ENCODE measurements at regions not wholly inside any gene's neighbourhood (a gene's known extent, or its start where the extent isn't known, plus 50 kb on each side); places are given as distances from the start of the nearest gene placed in this dataset.
"Not testable (repeated sequence)": the region's sequence is repeated elsewhere in the genome, so short reads cannot be mapped to it uniquely, and the experiment has no call there.

DNA sequence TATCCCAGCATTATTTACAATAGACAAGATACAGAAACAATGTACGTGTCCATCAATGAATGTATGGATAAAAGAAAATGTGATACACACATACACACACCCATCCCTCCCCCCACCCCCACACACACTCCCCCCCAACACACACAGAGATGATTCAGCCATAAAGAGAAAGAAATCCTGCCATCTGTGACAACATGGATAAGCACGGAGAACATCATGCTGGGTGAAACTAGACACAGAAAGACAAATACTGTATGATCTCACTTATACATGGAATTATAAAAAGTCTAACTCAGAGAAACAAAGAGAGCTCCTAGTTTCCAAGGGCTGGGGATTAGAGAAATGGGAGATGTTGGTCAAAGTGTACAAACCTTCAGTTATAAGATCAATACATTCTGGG is 104.8 kb upstream of the LY86 start:
- no peak for DNase-seq

DNA sequence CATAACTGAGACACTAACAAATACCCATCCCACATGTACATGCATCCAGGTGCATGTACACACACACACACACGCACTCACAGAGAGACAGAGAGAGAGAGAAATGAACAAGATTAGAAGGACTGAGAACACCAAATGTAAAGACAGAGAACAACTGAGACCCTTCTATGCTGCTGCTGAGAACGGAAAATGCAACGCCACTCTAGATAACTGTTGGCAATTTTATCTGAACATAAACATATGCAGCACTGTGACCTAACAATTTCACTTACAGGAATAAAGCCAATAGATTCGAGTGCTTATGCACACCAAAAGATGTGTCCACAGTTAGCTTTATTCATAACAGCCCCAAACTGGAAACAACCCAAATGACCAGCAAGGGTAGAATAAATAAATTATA is 103.8 kb upstream of the LY86 start:
- no peak for DNase-seq

DNA sequence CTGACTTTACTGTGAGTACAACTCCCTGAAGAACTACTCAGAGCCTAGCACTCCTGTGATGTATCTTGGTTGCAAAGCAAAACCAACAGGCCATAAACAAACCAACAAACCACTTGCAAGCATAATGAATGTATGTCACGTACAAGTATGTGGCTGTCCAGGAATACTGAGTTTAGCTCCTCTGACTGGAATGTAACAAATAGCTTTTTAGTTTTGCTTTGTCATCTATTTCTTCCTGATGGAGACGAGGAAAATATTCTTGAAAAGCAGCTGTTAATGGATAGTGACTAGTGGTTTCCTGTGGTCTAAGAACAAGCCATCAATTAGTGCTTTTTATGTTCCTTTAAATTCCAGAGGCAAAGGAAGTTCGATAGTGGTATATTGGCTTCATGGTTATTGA is 101.9 kb upstream of the LY86 start:
- no peak for DNase-seq

DNA sequence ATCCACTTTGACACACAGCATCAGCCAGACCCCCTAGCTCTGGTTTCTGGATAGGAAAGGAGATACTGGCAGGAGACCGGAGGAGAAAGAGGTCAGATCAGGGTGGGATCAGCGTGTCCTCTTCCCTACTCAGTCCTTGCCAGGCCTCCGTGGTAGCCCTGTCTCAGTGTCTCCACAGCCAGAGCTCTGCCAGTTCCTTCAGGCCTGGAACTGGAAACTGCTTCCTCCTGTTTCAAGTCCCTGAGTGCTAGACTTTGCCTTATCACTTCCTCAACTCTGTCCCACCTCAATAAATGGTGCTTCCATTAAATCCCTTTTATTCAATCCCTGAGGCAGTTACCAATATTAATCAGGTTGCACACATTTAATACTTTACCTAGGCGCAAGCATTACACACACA is 96.8 kb upstream of the LY86 start:
- DNase-seq: no peak

- DNase-seq: no peak
Measured at GRCh38 chr6:6492675-6493074, 95.8 kb upstream of the LY86 start.

GRCh38 chr6:6494139-6494538 is 94.4 kb upstream of the LY86 start:
- not testable (repeated sequence) for DNase-seq

- DNase-seq: no peak
Measured at GRCh38 chr6:6494677-6495076, 93.8 kb upstream of the LY86 start.

GRCh38 chr6:6495851-6496250 is 92.7 kb upstream of the LY86 start:
- DNase-seq: no peak

DNA sequence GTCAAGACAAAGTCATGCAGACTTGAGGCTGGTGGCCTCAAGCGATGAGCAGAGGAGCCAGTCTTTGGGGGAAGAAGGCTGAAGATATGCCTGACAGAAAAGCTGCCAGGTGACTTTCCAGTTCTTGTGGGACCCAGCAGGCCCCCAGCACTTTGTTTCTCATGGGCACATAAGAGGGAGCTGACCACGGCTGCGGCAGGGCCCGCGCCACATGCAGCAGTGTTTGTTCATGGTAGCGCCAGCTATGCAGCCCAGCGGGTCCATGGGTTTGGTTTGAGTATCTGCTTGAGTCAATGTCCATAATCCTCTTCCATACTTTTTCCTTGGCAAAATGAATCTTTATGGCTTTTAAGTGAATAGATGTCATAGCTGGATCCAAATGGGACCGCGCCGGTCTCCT is 91.0 kb upstream of the LY86 start:
- no peak for DNase-seq

GRCh38 chr6:6497976-6498375 is 90.5 kb upstream of the LY86 start:
- DNase-seq: no peak

DNA sequence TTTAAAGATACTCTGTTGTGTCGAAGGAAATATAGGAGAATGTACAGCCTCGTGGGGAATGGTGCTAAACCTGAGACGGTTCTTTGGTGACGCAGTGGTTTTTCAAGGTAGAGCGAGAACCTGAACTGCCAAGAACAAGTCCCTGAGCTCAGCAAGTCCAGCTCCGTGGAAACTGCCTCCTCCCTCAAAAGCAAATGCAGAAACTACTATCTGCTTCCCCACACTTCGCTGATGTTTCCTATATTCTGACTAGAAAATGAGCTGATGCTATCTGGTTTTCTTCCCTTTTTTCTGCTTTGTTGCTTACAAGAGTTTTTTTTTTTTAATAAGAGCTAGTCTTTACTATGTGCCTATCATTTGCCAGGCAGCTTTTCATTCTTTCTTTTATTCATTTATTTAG is 85.3 kb upstream of the LY86 start:
- no peak for DNase-seq

- no peak for DNase-seq
Measured at GRCh38 chr6:6505111-6505510, 83.4 kb upstream of the LY86 start.

- no peak for DNase-seq
Measured at GRCh38 chr6:6508643-6509042, 79.9 kb upstream of the LY86 start.

DNA sequence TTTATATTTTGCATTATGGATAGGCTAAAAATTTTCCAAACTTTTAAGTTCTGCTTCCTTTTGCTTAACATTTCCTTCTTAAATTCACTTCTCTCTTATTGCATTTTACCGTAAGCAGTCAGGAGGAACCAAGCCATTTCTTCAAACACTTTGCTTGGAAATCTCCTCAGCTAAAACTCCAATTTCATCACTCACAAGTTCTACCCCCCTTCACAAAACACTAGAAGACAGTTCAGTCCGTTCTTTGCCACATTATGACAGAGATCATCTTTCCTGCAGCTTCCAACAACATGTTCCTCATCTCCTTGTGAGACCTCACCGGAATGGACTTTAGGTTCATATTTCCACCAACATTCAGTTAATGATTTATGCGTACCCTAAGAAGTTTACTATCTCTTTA is 79.2 kb upstream of the LY86 start:
- no peak for DNase-seq

DNA sequence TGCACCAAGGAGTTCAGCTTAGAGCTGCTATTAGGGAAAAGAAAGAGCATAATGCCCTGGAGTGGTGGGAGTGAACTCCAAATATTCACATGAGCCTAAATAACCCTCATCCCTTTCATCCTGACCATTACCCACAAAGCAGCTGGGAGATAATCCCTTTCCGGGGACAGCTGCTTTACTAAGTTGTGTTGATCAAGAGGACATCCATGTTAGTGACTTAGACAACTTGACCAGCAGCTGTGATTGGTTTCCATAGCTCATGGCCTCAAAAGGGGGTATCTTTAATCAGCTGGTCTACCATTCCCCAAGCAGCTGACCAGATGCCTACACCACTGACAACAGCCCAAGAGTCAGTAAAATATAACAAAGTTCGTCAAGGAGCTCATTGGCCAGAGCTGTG is 75.8 kb upstream of the LY86 start:
- no peak for DNase-seq

DNA sequence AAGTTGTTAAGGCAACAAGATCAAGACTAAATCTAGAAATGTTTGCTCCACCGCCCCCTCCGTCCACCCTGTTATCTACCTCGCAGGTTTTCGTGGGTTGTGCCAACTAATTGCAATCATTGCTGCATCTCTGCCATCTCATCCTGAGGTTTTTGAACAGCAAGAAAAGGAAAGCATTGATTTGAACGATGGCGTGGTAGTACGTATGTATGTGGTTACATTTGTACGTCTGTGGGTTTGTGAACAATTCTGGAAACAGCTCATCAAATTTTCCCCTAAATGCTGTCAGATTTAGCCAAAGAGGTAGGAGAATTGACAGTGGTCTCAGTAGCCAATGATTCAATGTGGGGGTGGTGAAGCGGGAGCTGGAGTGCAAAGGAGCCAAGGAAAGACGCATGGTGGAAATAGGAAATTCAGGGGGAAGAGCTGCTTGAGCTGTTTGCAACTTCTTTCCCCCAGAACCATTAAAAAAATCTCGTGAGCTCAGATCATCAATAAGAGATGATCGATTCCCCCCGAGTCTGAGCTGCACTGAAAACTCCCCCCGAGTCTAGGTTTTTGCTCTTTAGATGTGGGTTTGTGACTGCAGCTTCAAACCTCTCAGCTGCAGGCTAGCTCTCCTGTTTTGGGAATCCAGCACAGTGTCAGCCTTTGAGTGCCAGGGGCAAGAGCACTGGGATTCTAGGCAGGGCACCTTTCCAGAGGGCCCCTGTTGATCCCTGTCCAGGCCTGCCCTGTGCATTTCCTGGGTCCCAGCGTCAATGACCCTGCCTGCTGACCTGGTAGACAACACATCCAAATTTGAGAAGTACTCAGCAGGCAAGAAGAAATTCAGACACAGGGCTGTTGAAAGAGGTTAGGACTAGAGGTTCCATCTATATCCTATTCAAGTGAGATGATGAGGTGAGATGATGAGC is 72.6 kb upstream of the LY86 start:
- DNase-seq: peak; percentile 75

DNA sequence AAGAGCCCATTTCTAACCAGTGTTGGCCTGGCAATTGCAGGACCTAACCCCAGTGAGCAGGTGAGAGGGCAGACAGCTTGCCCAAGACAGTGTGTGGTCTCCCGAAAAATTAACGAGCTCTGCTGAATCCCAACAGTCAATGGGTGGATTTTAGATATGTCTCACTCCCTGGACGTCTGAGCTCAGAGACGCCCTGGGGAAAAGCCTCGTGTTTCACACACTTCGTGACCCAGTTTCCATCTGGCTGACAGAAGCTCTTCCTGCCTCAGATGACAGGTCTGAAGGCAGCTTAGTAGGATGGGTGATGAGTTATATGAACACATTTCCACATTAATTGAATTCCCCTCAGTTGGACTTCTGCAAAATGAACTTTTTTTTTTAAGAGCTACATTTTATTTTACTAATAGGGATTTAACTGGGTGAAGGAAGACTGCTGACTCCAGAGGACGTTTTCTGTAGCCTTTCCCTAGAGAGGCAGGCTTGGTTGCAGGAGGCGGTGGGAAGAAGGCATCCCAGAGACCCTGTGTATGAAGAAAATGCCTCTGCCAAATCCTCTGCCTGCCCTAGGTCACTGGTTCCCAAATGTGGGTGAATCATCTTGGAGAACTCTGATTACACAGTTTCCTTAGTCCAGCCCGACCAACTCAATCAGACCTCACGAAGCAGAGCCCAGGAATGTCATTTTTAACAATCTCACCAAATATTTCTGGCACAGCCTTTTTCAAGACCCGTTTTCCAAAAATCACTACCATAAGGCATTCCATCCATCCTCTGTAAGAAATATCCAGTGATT is 71.7 kb upstream of the LY86 start:
- peak; percentile 61 for DNase-seq

DNA sequence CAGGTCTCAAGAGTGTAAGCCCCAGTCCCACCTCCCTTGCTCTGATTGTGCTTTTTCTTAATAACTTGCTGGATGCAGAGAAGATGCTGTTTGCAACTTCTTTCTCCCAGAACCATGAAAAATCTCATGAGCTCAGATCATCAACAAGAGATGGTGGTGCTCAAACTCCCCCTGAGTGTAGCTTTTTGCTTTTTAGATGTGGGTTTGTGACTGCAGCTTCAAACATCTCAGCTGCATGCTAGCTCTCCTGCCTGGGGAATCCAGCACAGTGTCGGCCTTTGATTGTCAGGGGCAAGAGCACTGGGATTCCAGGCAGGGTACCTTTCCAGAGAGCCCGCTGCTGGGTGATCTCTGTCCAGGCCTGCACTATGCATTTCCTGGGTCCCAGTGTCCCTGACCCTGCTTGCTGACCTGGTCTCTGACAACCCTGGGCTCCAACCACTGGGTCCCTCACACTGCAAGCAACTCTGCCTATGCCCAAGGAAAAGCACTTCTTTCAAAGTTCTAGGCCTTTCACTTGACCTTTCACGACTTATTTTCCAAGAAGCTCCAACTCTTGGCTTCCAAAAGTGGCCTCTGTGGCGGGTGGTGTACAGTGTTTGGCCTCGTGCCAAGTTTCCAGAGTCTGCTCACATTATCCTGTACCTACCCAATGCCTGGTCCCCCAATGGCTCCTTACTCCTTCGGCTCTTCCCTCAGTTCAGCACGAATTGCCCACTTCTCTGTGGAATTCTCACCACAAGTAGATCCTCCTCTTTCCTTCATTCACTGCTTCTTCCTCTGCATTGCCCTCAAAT is 69.7 kb upstream of the LY86 start:
- DNase-seq: no peak

DNA sequence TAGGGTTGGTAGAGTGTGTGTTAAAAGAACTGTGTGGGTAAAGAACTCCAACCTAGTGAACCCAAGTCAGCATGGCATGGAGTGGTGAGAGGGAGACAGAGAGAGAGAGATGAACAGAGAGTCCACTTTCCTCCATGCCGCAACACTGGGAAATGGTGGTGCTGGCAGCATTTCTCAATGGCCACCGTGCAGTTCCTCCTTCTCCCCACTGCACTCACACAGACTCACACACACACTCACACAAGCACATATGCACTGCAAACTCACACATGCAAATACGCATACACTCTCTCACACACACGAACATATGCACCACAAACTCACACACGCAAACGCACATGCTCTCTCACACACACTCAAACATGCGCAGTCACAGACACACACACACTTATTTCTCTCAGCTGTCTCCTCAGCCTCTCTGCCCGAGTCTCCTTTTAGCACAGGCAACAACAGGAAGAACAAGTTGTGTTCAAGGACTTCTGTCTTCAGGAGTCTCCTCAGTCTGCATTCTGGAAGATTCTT is 66.5 kb upstream of the LY86 start:
- no peak for DNase-seq

DNA sequence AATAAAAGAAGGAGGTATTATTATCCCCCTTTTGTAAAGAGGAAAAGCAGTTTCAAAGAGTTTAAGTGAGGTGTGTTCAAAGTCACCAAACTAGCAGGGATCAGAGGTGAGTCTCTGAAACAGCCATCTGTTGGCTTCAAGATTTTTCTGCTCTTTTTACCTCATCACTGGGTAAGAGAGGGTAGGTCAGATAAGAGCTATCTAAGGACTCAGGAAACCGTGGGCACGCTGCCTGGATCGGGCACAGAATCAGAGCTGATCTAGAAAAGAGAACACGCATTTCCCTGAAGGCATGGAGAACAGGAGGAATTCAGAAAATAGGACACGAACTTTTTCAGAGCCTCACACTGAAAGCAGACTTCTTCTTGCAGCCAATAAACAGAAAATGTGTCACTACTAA is 65.8 kb upstream of the LY86 start:
- no peak for DNase-seq

DNA sequence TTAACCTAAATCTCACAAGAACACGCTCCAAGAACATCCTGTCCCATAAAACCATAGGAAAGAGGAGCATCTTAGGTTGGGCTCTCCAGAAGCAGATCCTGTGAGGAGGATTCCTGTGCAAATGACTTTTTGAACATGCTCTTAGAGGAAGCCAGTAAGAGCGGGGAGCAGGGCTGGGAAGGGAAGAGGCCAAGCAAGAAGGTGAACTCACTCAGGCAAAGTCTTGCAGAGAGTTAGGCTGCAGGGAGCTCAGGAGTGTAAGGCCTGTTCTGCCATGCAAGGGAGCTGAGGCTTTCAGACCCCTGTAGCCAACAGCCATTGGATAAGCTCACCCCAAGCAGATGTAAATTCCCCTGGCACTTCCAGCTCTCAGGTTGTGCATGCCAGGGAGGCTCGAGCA is 63.6 kb upstream of the LY86 start:
- no peak for DNase-seq

GRCh38 chr6:6525933-6526332 is 62.6 kb upstream of the LY86 start:
- DNase-seq: no peak

- no peak for DNase-seq
Measured at GRCh38 chr6:6529275-6529674, 59.2 kb upstream of the LY86 start.

Data from activated CD8-positive, alpha-beta memory T cell treated with anti-CD3 and anti-CD28 coated beads for 24 hours (primary cell).